Smooth muscle cell (in vitro differentiated cells): ENCODE measurements at regions not wholly inside any gene's neighbourhood (a gene's known extent, or its start where the extent isn't known, plus 50 kb on each side); places are given as distances from the start of the nearest gene placed in this dataset.

Experiments used
- DNase-seq: peaks from one replicate; lab custom pipeline; 2025; ENCODE audit not compliant: unreplicated experiment; lab: John Stamatoyannopoulos, UW
- H2AFZ ChIP-seq: fragments of 200-600 bp; sonication (generic); 2 replicates; pipeline ENCODE4 v1.6.0; 2016; ENCODE audit warnings: antibody characterized with exemption, low read depth, mild to moderate bottlenecking
- H3F3A ChIP-seq: fragments of 200-600 bp; sonication (generic); 2 replicates; pipeline ENCODE4 v1.6.0; 2017; ENCODE audit warnings: antibody characterized with exemption, low read depth
- H3K27ac ChIP-seq: fragments of 200-600 bp; sonication (generic); 2 replicates; pipeline ENCODE4 v1.5.1; 2016; ENCODE audit warnings: low read depth, mild to moderate bottlenecking
- H3K27me3 ChIP-seq: fragments of 200-600 bp; sonication (generic); 2 replicates; pipeline ENCODE4 v1.6.1; 2016; ENCODE audit warnings: low read depth, mild to moderate bottlenecking
- H3K36me3 ChIP-seq: fragments of 200-600 bp; sonication (generic); 2 replicates; pipeline ENCODE4 v1.5.1; 2016; ENCODE audit warnings: low read depth
- H3K4me1 ChIP-seq: fragments of 200-600 bp; sonication (generic); 2 replicates; pipeline ENCODE4 v1.5.1; 2016; ENCODE audit warnings: low read depth
- H3K4me2 ChIP-seq: fragments of 200-600 bp; sonication (generic); 2 replicates; pipeline ENCODE4 v1.6.0; 2016; ENCODE audit warnings: mild to moderate bottlenecking
- H3K4me3 ChIP-seq: fragments of 200-600 bp; sonication (generic); 2 replicates; pipeline ENCODE4 v1.5.1; 2016; ENCODE audit warnings: mild to moderate bottlenecking
- H3K79me2 ChIP-seq: fragments of 200-600 bp; sonication (generic); 2 replicates; pipeline ENCODE4 v1.6.0; 2016; ENCODE audit warnings: low read depth, mild to moderate bottlenecking
- H3K9ac ChIP-seq: fragments of 200-600 bp; sonication (generic); 2 replicates; pipeline ENCODE4 v1.6.0; 2016; ENCODE audit warnings: low read depth
- H3K9me3 ChIP-seq: fragments of 200-600 bp; sonication (generic); replicated peaks from 2 replicates; pipeline ENCODE4 v1.5.1; 2016; ENCODE audit warnings: low read depth
- H4K20me1 ChIP-seq: fragments of 200-600 bp; sonication (generic); 2 replicates; pipeline ENCODE4 v1.6.0; 2016; ENCODE audit warnings: low read depth
- WGBS: methylation state at CpG from one replicate; pipeline ENCODE4 v1.1.7; 2016; ENCODE audit warnings: low lambda C conversion rate; 5-methylcytosine and 5-hydroxymethylcytosine counted together
- TF ChIP-seq, protein P1 (sequence below): fragments of 200-600 bp; sonication (generic); IDR thresholded peaks from 2 replicates; pipeline ENCODE4 v1.5.1; 2017; ENCODE audit warnings: borderline replicate concordance, mild to moderate bottlenecking, antibody characterized with exemption; ENCODE audit not compliant: insufficient read depth, poor library complexity, severe bottlenecking

DNA sequence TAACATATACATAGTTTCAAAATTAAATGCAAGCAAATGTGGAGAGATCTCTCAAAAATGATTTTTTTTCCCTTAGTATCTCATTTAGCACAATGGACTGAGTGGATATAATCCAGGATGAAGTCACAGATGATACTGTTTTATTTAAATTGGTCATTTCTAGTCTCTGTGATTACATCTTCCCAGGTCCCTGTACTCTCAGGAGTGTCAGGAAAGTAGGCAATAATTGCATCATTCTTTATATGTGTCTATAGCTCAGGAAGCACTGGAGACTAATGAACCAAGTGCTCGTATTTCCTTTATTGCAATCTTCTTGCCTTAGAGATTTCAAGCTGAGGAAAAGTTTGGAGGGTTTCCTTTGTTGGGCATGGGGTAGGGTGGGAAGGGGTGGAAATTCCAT is 309.4 kb upstream of the THRB start:
- TF ChIP-seq, protein P1, sequence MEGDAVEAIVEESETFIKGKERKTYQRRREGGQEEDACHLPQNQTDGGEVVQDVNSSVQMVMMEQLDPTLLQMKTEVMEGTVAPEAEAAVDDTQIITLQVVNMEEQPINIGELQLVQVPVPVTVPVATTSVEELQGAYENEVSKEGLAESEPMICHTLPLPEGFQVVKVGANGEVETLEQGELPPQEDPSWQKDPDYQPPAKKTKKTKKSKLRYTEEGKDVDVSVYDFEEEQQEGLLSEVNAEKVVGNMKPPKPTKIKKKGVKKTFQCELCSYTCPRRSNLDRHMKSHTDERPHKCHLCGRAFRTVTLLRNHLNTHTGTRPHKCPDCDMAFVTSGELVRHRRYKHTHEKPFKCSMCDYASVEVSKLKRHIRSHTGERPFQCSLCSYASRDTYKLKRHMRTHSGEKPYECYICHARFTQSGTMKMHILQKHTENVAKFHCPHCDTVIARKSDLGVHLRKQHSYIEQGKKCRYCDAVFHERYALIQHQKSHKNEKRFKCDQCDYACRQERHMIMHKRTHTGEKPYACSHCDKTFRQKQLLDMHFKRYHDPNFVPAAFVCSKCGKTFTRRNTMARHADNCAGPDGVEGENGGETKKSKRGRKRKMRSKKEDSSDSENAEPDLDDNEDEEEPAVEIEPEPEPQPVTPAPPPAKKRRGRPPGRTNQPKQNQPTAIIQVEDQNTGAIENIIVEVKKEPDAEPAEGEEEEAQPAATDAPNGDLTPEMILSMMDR, result no peak
- Histone ChIP-seq H3K9ac (no peak overlapping the region), H4K20me1 (no peaks in the 10 kb centered on the region), H3K9me3 (no peaks in the 10 kb centered on the region), H3K4me1 (no peaks in the 10 kb centered on the region), H3K27ac (no peak overlapping the region), H3K36me3 (no peaks in the 10 kb centered on the region), H3K27me3 (no peaks in the 10 kb centered on the region), H3F3A (no peaks in the 10 kb centered on the region), H3K4me2 (no peak overlapping the region), H3K4me3 (no peak overlapping the region), H2AFZ (no peak overlapping the region), H3K79me2 (no peaks in the 10 kb centered on the region)
- 94% methylated on average over 1 of the region's 1 CpG for WGBS
- DNase-seq, result no peak

DNA sequence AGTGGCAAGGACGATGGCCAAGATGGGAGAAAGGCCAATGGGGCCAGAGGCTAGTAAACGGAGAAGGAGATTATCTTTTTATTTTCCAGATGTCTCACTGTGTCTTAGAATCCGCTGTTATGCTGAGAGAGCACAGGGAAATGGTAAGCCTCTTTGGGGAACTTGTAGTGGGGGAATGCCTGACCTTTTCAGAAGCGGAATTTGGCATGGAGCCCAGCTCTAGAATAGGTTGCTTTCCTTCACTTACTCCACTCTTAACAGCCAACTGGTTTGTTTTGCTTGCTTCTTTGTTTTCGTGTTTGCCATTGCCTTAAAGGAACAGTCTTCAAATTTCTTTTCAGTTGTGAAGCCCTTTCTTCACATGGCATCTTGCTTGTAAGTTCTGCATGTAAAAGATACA is 316.2 kb upstream of the THRB start:
- no peak for DNase-seq
- no peaks in the 10 kb centered on the region for H3K79me2 ChIP-seq
- H3K4me2 ChIP-seq, result no peak overlapping the region
- TF ChIP-seq, protein P1, result no peak
- H3K9me3 ChIP-seq, result no peaks in the 10 kb centered on the region
- H2AFZ ChIP-seq, result peak overlapping the region; percentile 45
- no peaks in the 10 kb centered on the region for H3K27me3 ChIP-seq
- no peaks in the 10 kb centered on the region for H3F3A ChIP-seq
- H3K4me3 ChIP-seq, result no peak overlapping the region
- H4K20me1 ChIP-seq, result no peaks in the 10 kb centered on the region
- no peaks in the 10 kb centered on the region for H3K4me1 ChIP-seq
- H3K36me3 ChIP-seq, result no peaks in the 10 kb centered on the region
- no peak overlapping the region for H3K27ac ChIP-seq
- no peak overlapping the region for H3K9ac ChIP-seq
- WGBS, result 57% methylated on average over 5 of the region's 5 CpGs

DNA sequence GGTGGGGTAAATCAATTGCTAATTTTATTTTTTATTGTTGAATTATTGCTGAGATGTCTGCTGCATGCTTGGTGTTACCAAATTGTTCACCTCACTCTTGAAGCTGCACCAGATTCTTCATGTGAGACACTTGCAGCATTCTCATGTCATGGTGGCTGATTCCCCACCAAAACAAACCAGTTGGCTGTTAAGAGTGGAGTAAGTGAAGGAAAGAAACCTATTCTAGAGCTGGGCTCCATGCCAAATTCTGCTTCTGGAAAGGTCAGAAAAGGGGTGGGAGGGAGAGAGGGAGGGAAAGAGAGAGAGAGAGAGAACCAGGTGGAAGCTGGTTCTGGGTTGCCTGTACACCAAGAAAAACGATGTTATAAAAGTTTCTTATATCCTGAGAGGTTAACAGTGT is 317.5 kb upstream of the THRB start:
- WGBS, result 96% methylated on average over 1 of the region's 1 CpG
- Histone ChIP-seq H3K4me2 (no peak overlapping the region), H4K20me1 (no peaks in the 10 kb centered on the region), H3K79me2 (no peaks in the 10 kb centered on the region), H3K36me3 (no peaks in the 10 kb centered on the region), H3K27me3 (no peaks in the 10 kb centered on the region), H2AFZ (no peak overlapping the region), H3K9me3 (no peaks in the 10 kb centered on the region), H3K4me3 (no peak overlapping the region), H3K9ac (no peak overlapping the region), H3F3A (no peaks in the 10 kb centered on the region), H3K27ac (no peak overlapping the region), H3K4me1 (no peaks in the 10 kb centered on the region)
- TF ChIP-seq, protein P1, result no peak
- no peak for DNase-seq

DNA sequence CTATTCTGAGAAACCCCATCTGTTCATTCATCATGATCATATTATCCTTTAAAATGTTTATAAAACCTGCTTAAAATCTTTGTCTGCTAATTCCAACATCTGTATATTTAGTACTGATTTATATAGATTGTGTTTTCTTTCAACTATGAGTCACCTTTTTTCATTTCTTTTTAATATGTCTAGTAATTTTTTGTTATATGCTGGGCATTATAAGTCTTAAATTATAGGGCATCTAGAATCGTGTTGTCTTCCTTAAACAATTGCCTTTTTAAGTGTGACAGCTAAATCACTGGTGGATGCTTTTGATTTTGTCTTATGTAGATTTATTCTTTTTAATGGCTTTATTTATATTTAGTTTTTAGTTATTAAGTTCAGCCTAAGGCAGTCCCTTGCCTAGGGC is 323.4 kb upstream of the THRB start:
- TF ChIP-seq, protein P1, result no peak
- Histone ChIP-seq H2AFZ (no peak overlapping the region), H3K27me3 (no peaks in the 10 kb centered on the region), H3K4me2 (no peak overlapping the region), H3K27ac (no peak overlapping the region), H3K9ac (no peak overlapping the region), H3K4me3 (no peak overlapping the region), H3K79me2 (no peaks in the 10 kb centered on the region), H3K9me3 (no peaks in the 10 kb centered on the region), H4K20me1 (no peaks in the 10 kb centered on the region), H3K4me1 (no peaks in the 10 kb centered on the region), H3K36me3 (no peaks in the 10 kb centered on the region), H3F3A (no peaks in the 10 kb centered on the region)
- WGBS, result 97% methylated on average over 1 of the region's 1 CpG
- no peak for DNase-seq
